Endothelial cell of umbilical vein (primary cell): ENCODE measurements at regions not wholly inside any gene's neighbourhood (a gene's known extent, or its start where the extent isn't known, plus 50 kb on each side); places are given as distances from the start of the nearest gene placed in this dataset.

Experiments used
- BruUV-seq: library from RNA; stranded (reverse); fragments of 400-500 nt; replicated peaks from 2 replicates; lab custom pipeline; 2021; lab: Mats Ljungman, UMichigan
- CTCF ChIA-PET: fragments of 300-600, 350-600 bp; sonication (Branson Sonifier 250); formaldehyde crosslinking; loops from one replicate; lab custom pipeline; 2021; ENCODE audit warnings: antibody characterized with exemption, inconsistent platforms; lab: Charles Lee
- POLR2A ChIA-PET: fragments of 300-600, 350-600 bp; sonication (Branson Sonifier 250); formaldehyde crosslinking; loops from one replicate; lab custom pipeline; 2021; ENCODE audit warnings: antibody characterized with exemption, inconsistent platforms; lab: Charles Lee
- DNase-seq: peaks from one replicate; pipeline ENCODE4 v3.0.0-alpha.2; 2011; ENCODE audit warnings: low read depth, low spot score
- FAIRE-seq: peaks from 2 replicates; lab custom pipeline; 2011; peaks lifted over from hg19 to GRCh38; lab: Jason Lieb, UNC
- H2AFZ ChIP-seq: 2 replicates; pipeline ENCODE4 v1.6.0; 2012; ENCODE audit warnings: low read depth, low read length, control low read depth, inconsistent platforms
- H3K27ac ChIP-seq: 2 replicates; pipeline ENCODE4 v1.5.1; 2011; ENCODE audit warnings: low read depth, mild to moderate bottlenecking, control low read depth, low read length, moderate library complexity; ENCODE audit not compliant: insufficient read depth
- H3K27me3 ChIP-seq, 2 experiments: 2 replicates each; pipeline versions ENCODE4 v1.6.0 to v1.6.1; 2011; ENCODE audit warnings: low read length in 2 of 2, mixed read lengths in 1 of 2; ENCODE audit not compliant: control insufficient read depth in 2 of 2, insufficient read depth in 2 of 2
- H3K36me3 ChIP-seq, 2 experiments: 2 replicates in 1 of 2; 3 replicates in 1 of 2; pipeline ENCODE4 v1.5.1; 2011; ENCODE audit warnings: low read length in 2 of 2, mild to moderate bottlenecking in 1 of 2, moderate library complexity in 1 of 2; ENCODE audit not compliant: control insufficient read depth in 2 of 2, insufficient read depth in 2 of 2; ENCODE audit errors: extremely low read depth in 1 of 2
- H3K4me1 ChIP-seq: 3 replicates; pipeline ENCODE4 v1.5.1; 2011; ENCODE audit warnings: mild to moderate bottlenecking, low read length; ENCODE audit not compliant: control insufficient read depth, insufficient read depth; ENCODE audit errors: extremely low read depth
- H3K4me2 ChIP-seq: 2 replicates; pipeline ENCODE4 v1.6.1; 2011; ENCODE audit warnings: low read length, control low read depth, mixed read lengths; ENCODE audit not compliant: insufficient read depth
- H3K4me3 ChIP-seq, 3 experiments: fragments of 200-600 bp in 1 of 3; sonication (generic), shearing (Covaris generic) in 1 of 3; replicated peaks in 1 of 3; 2 replicates each; pipeline ENCODE4 v1.5.1; 2011 to 2016; ENCODE audit warnings: control low read depth in 3 of 3, low read length in 3 of 3, mild to moderate bottlenecking in 2 of 3, inconsistent platforms in 1 of 3, low read depth in 1 of 3, moderate library complexity in 1 of 3; ENCODE audit not compliant: insufficient read depth in 1 of 3
- H3K79me2 ChIP-seq: 2 replicates; pipeline ENCODE4 v1.6.0; 2012; ENCODE audit warnings: low read length, inconsistent platforms; ENCODE audit not compliant: control insufficient read depth, insufficient read depth
- H3K9ac ChIP-seq: replicated peaks from 2 replicates; pipeline ENCODE3; 2011; ENCODE audit warnings: low read length, control low read depth; ENCODE audit not compliant: insufficient read depth; ENCODE audit errors: extremely low read depth
- H3K9me1 ChIP-seq: replicated peaks from 3 replicates; pipeline ENCODE4 v1.6.0; 2011; ENCODE audit warnings: mild to moderate bottlenecking, low read length; ENCODE audit not compliant: control insufficient read depth, insufficient read depth; ENCODE audit errors: extremely low read depth
- H3K9me3 ChIP-seq: replicated peaks from 2 replicates; pipeline ENCODE4 v1.5.1; 2012; ENCODE audit warnings: low read length, inconsistent platforms; ENCODE audit not compliant: control insufficient read depth, insufficient read depth
- H4K20me1 ChIP-seq: replicated peaks from 2 replicates; pipeline ENCODE3; 2011; ENCODE audit warnings: mild to moderate bottlenecking, low read length; ENCODE audit not compliant: control insufficient read depth, insufficient read depth; ENCODE audit errors: extremely low read depth
- CTCF ChIP-seq, 2 donors: IDR thresholded peaks; 1 replicate in 1 of 2; 2 replicates in 1 of 2; pipeline ENCODE4 v1.5.1; 2011; ENCODE audit warnings: low read length in 2 of 2, mild to moderate bottlenecking in 2 of 2, moderate library complexity in 2 of 2, control low read depth in 1 of 2, inconsistent platforms in 1 of 2, low read depth in 1 of 2; ENCODE audit not compliant: insufficient read depth in 1 of 2; ENCODE audit errors: extremely low read depth in 1 of 2
- EZH2 ChIP-seq: IDR thresholded peaks from 2 replicates; pipeline ENCODE4 v1.6.1; 2012; ENCODE audit warnings: borderline replicate concordance, low read depth, mild to moderate bottlenecking, moderate library complexity, low read length, inconsistent platforms; ENCODE audit not compliant: severe bottlenecking
- FOS ChIP-seq: IDR thresholded peaks from 2 replicates; pipeline ENCODE4 v1.6.1; 2011; ENCODE audit warnings: mild to moderate bottlenecking, low read length, moderate library complexity, borderline replicate concordance; ENCODE audit not compliant: insufficient read depth
- GATA2 ChIP-seq: IDR thresholded peaks from 2 replicates; pipeline ENCODE4 v1.7.0; 2011; ENCODE audit warnings: low read depth, mild to moderate bottlenecking, moderate library complexity, mixed read lengths, low read length; ENCODE audit not compliant: insufficient read length, insufficient read depth
- JUN ChIP-seq: IDR thresholded peaks from 2 replicates; pipeline ENCODE4 v1.6.1; 2011; ENCODE audit warnings: borderline replicate concordance, low read depth; ENCODE audit not compliant: insufficient read length, insufficient read depth
- MAX ChIP-seq: IDR thresholded peaks from 2 replicates; pipeline ENCODE4 v1.6.1; 2011; ENCODE audit not compliant: insufficient read depth, insufficient read length
- MYC ChIP-seq: IDR thresholded peaks from one replicate; pipeline ENCODE4 v1.6.1; 2011; ENCODE audit warnings: mild to moderate bottlenecking, low read depth, low read length
- POLR2A ChIP-seq: IDR thresholded peaks from 2 replicates; pipeline ENCODE4 v1.6.1; 2012; ENCODE audit warnings: low read depth, mild to moderate bottlenecking, control low read depth, low read length
- POLR2AphosphoS5 ChIP-seq: IDR thresholded peaks from 2 replicates; pipeline ENCODE4 v1.6.1; 2012; ENCODE audit warnings: low read depth, mild to moderate bottlenecking, control low read depth, low read length, moderate library complexity; ENCODE audit not compliant: insufficient read depth
- dilution Hi-C: fragments of 300-500 bp; cut with MboI; formaldehyde crosslinking; loops from one replicate; pipeline ENCODE4 v1.15.0; 2019; ENCODE audit warnings: low sequenced_read_pairs; ENCODE audit not compliant: extremely low pct_ligation_motif_present
- intact Hi-C: fragments of 100-400 bp; cut with micrococcal nuclease; formaldehyde crosslinking; loops from one replicate; pipeline ENCODE4 v1.10.0; 2022

- FAIRE-seq (no peak), DNase-seq (no peak)
- TF ChIP-seq JUN (no peak), CTCF (IDR thresholded peaks at IDR 0.05; ENCODE audit: extremely low read depth in 1 of 2, insufficient read depth in 1 of 2, low read depth in 1 of 2, low read length in 2 of 2) (no peak), GATA2 (no peak), MYC (no peak), MAX (no peak), FOS (no peak), EZH2 (no peak), POLR2A (no peak), POLR2AphosphoS5 (no peak)
- no peak overlapping the region for H3K4me3 ChIP-seq
- dilution Hi-C loops (no loop called here), intact Hi-C loops (no loop called here)
- no peaks in the 10 kb centered on the region for H3K27me3 ChIP-seq
- no peaks in the 10 kb centered on the region for H3K9me1 ChIP-seq
- H3K9ac ChIP-seq = no peak overlapping the region
- no peaks in the 10 kb centered on the region for H4K20me1 ChIP-seq
- H3K79me2 ChIP-seq = no peaks in the 10 kb centered on the region
- no peak overlapping the region for H2AFZ ChIP-seq
- H3K4me1 ChIP-seq = no peaks in the 10 kb centered on the region
- no peaks in the 10 kb centered on the region for H3K9me3 ChIP-seq
- CTCF ChIA-PET = interaction anchor here (1.1 to 1.4 kb wide), 2 partner anchors 15 to 94 kb away, joined by 3 read pairs; no protein-coding TSS in a partner anchor
- H3K27ac ChIP-seq = no peak overlapping the region
- POLR2A ChIA-PET = no interaction called here
- no peaks in the 10 kb centered on the region for H3K36me3 ChIP-seq
- H3K4me2 ChIP-seq = no peak overlapping the region
- BruUV-seq = no TSS peak
Measured at GRCh38 chr12:88733008-88733407, 152.7 kb upstream of the KITLG start.
